COLO668 (cell line): ENCODE measurements at regions not wholly inside any gene's neighbourhood (a gene's known extent, or its start where the extent isn't known, plus 50 kb on each side); places are given as distances from the start of the nearest gene placed in this dataset.
"Not testable (repeated sequence)": the region's sequence is repeated elsewhere in the genome, so short reads cannot be mapped to it uniquely, and the experiment has no call there.

Experiments
- DNase-seq: peaks from one replicate; lab custom pipeline; 2025; ENCODE audit not compliant: unreplicated experiment; lab: John Stamatoyannopoulos, UW

GRCh38 chr9:95680306-95680705, 163.5 kb upstream of the PTCH1 start:
- DNase-seq, result not testable (repeated sequence)

DNA sequence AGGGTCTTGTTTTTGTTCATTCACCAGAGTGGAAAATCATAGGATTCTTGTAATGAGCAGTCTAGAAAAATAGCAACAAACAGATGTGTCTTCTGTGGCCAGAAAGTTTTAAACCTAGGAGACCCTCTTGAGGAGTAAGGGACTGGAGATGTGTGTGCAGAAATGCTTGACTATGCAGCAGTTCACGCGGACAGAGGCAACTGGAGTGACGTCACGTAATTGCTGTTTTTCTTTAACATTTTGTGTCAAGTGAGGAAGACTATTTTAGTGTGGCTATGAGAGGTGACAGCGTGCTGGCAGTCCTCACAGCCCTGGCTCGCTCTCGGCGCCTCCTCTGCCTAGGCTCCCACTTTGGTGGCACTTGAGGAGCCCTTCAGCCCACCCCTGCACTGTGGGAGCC, 163.1 kb upstream of the PTCH1 start:
- DNase-seq, result no peak

GRCh38 chr9:95678759-95679158, 162.0 kb upstream of the PTCH1 start:
- DNase-seq, result peak; percentile 4

DNA sequence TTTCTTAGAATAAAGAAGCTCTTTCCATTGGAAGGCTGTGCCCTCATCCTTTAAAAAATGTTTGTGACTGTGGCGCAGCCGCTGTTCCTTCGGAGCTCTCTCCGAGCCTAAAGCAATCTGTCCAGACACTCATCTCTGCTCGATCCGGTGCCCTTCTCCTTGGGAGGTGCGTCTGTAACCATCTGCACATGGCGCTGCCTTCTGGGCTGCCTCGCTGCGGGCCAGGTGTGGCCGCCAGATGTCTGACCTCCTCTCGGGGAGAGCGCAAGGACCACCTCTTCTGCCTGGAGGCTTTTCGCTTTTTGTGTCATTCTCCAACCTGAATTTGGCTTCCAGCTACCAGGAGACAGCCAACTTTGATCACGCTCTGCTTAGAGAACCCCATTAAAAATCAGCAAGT, 153.4 kb upstream of the PTCH1 start:
- no peak for DNase-seq

- DNase-seq, result no peak
These were observed 152.5 kb upstream of the PTCH1 start for GRCh38 chr9:95669253-95669652.

DNA sequence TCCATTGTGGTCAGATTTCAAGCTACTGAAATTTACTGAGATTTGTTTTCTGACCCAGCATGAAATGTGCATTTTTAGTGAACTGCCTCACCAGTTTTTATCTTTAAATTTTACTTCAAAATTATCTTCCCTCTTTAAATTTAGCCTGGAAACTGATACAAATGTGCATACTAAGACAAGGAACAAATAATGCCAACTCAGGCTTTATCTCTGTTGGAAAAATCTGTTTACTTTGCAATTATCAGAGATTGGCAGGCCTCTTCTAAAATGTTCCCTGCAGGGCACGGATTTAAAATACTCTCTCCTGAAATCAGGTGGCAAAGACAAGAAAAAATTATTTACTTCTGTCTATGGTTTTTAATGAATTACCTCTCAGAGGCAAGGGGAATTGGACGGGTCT, 151.0 kb upstream of the PTCH1 start:
- DNase-seq, result no peak

- no peak for DNase-seq
These were observed 150.0 kb upstream of the PTCH1 start for GRCh38 chr9:95666785-95667155.

- DNase-seq, result no peak
These were observed 149.5 kb upstream of the PTCH1 start for GRCh38 chr9:95666096-95666784.

DNA sequence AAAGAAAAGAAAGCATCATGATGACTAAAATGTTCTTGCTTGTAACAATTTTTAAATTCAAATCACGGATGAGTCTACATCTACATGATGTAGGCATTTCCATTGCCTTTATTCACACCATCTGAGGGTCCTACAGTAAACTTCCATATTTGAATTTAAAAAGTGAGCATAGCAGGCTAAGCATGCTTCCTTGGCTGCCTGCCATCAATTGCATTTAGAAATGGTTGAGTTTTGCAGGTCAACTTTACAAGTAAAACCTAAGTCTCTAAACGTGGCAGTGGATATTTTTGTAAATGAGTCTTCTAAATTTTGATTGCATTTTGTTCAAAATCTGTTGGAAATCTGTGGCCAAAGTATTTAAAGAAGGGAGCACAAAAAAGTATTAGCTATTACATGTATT, 136.5 kb upstream of the PTCH1 start:
- no peak for DNase-seq

DNA sequence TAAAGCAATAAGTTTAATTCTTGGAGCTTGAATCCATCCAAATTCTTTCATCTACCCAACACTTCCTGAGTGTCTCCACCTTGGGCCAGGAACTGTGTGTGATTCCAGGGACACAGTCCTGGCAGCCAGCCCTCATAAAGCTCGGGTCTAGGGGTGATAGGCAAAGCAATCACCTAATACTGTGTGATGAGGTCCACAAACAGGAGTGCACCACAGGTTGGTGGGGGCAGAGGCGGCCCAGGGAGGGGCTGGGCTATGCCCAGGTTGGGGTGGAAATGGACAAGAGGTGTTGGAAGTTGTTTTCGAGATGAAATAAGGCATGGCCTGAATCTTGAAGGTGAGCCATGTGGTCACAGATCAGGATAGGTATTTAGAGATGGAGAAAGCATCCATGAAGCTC, 133.9 kb upstream of the PTCH1 start:
- no peak for DNase-seq

- no peak for DNase-seq
These were observed 133.0 kb upstream of the PTCH1 start for GRCh38 chr9:95649801-95650213.

DNA sequence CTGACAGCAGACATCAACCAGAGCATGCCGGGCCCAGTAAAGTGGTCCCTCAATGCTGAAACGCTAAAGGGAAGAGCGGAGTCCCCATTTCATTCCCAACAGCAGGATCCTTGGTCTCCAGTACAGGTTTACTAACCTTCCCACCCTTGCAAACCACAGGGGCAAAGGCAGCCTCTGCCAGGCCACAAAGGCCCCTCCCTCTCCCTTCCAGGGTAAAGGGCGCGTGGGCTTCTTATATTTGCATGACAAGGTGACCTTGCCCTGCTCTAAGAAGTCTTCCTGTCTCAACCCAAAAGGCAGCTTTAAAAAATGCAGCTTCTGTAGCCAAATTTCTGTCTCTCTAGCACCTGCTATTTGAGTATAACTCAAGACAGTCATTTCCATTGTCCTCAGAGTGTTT, 131.5 kb upstream of the PTCH1 start:
- DNase-seq, result no peak

DNA sequence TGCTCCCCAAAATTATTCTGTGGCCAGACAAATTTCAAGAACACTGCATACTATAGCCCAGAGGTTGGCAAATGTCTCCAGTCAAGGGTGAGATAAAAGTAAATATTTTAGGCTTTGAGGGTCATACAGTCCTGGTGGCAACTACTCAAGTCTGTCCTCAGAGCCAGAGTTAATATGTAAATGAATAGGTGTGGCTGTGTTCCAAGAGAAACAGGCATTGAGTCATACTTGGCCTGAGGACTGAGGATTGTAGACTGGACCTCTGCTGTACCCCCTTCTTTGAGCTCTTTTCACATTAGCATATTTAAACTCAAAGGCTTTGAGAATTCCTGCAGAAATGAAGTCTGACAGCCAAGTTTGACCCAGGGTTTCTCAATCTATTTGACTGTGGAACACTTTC, 129.2 kb upstream of the PTCH1 start:
- DNase-seq, result no peak

- no peak for DNase-seq
These were observed 128.8 kb upstream of the PTCH1 start for GRCh38 chr9:95645579-95645978.

- DNase-seq, result no peak
These were observed 127.6 kb upstream of the PTCH1 start for GRCh38 chr9:95644377-95644776.

DNA sequence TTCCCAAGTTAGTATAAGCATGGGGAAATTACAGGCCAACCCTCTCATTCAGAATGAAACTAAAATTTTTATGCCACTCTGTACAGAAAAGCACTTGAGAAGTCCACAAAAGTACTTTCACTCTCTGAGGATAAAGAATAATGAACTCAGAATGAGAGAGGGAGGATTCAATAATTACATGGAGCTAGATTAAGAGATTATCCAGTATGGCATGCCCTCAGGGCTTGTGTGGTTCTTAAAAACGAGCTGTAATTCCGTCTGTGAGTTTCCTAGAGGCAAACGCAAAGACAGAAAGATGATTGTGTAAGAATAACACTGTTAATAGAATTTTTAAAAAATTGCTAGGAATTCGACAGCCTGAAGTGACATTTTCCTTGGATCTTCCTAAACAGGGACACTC, 126.8 kb upstream of the PTCH1 start:
- DNase-seq, result no peak

- DNase-seq, result no peak
These were observed 125.4 kb upstream of the PTCH1 start for GRCh38 chr9:95642189-95642588.

GRCh38 chr9:95641586-95641985, 124.8 kb upstream of the PTCH1 start:
- peak; percentile 57 for DNase-seq

- DNase-seq, result no peak
These were observed 123.6 kb upstream of the PTCH1 start for GRCh38 chr9:95640336-95640735.

- DNase-seq, result no peak
These were observed 119.4 kb upstream of the PTCH1 start for GRCh38 chr9:95635986-95636671.

DNA sequence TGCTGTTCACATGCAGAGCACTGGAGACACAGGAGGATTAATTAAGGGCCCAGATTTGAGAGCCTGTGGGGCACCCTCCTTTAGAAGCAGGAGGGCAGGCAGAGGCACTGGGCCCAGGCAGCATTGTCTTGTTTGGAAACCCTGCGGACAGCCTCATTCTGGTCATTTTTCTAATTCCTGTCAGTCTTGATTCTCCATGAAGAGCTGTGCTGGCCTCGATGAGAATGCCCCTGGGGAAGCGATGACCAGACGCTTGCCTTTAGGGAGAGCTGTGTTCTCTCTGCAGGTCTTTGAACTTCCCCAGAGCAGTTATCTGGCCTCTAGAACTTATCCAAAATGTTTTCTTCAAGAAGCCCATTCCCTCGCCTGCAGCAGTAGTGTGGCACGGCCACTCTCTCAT, 117.8 kb upstream of the PTCH1 start:
- no peak for DNase-seq

GRCh38 chr9:95634114-95634513, 117.3 kb upstream of the PTCH1 start:
- no peak for DNase-seq

GRCh38 chr9:95629585-95629984, 112.8 kb upstream of the PTCH1 start:
- DNase-seq, result no peak
